CD4-positive, CD25-positive, alpha-beta regulatory T cell (primary cell): ENCODE measurements at regions not wholly inside any gene's neighbourhood (a gene's known extent, or its start where the extent isn't known, plus 50 kb on each side); places are given as distances from the start of the nearest gene placed in this dataset.

ENCODE experiments used
- ATAC-seq, 2 donors: fragments of 150-1000 bp; cut with Tn5 transposase; one replicate each; pipeline ENCODE4 v1.10.0; 2021; ENCODE audit warnings: low read depth in 2 of 2, moderate number of reproducible peaks in 2 of 2, moderate library complexity in 1 of 2
- DNase-seq, 3 donors: peaks; one replicate each; pipeline versions ENCODE4 v3.0.0 to v3.0.0-alpha.2; 2012 to 2022; ENCODE audit warnings: mixed read lengths in 1 of 3
- H3K27ac ChIP-seq: one replicate; pipeline ENCODE4 v1.7.0; 2013; ENCODE audit warnings: mild to moderate bottlenecking, low read length; ENCODE audit not compliant: insufficient read depth, poor library complexity, severe bottlenecking
- H3K27me3 ChIP-seq: one replicate; pipeline ENCODE4 v1.7.0; 2013; ENCODE audit warnings: low read length; ENCODE audit not compliant: control insufficient read depth, insufficient read depth
- H3K36me3 ChIP-seq: one replicate; pipeline ENCODE4 v1.7.0; 2013; ENCODE audit warnings: mild to moderate bottlenecking, low read length, moderate library complexity; ENCODE audit not compliant: control insufficient read depth, insufficient read depth
- H3K4me1 ChIP-seq: 2 replicates; pipeline ENCODE4 v1.7.0; 2013; ENCODE audit warnings: mild to moderate bottlenecking, low read length; ENCODE audit not compliant: insufficient read depth, control insufficient read depth, poor library complexity, severe bottlenecking
- H3K4me3 ChIP-seq: one replicate; pipeline ENCODE4 v1.7.0; 2013; ENCODE audit warnings: low read depth, mild to moderate bottlenecking, low read length, moderate library complexity
- H3K9me3 ChIP-seq, 2 experiments: 1 replicate in 1 of 2; 2 replicates in 1 of 2; pipeline ENCODE4 v1.7.0; 2013; ENCODE audit warnings: low read length in 2 of 2, mild to moderate bottlenecking in 1 of 2, moderate library complexity in 1 of 2; ENCODE audit not compliant: control insufficient read depth in 2 of 2
- H3K27ac Mint-ChIP-seq, 3 donors: one replicate each; pipeline ENCODE4 v1.8.0; 2020 to 2022; ENCODE audit warnings: mild to moderate bottlenecking in 3 of 3, mixed read lengths in 3 of 3, moderate library complexity in 2 of 3
- H3K27me3 Mint-ChIP-seq: one replicate; pipeline ENCODE4 v1.8.0; 2022; ENCODE audit warnings: mild to moderate bottlenecking, mixed read lengths
- H3K36me3 Mint-ChIP-seq: one replicate; pipeline ENCODE4 v1.8.0; 2020; ENCODE audit warnings: mixed read lengths
- H3K4me1 Mint-ChIP-seq, 4 donors: one replicate each; pipeline ENCODE4 v1.8.0; 2020 to 2022; ENCODE audit warnings: mixed read lengths in 4 of 4, mild to moderate bottlenecking in 1 of 4
- H3K4me3 Mint-ChIP-seq, 4 donors: one replicate each; pipeline ENCODE4 v1.8.0; 2020 to 2022; ENCODE audit warnings: mild to moderate bottlenecking in 4 of 4, mixed read lengths in 4 of 4, moderate library complexity in 3 of 4
- H3K9me3 Mint-ChIP-seq, 7 donors: one replicate each; pipeline ENCODE4 v1.8.0; 2020 to 2022; ENCODE audit warnings: mixed read lengths in 7 of 7, mild to moderate bottlenecking in 3 of 7, moderate library complexity in 2 of 7

DNA sequence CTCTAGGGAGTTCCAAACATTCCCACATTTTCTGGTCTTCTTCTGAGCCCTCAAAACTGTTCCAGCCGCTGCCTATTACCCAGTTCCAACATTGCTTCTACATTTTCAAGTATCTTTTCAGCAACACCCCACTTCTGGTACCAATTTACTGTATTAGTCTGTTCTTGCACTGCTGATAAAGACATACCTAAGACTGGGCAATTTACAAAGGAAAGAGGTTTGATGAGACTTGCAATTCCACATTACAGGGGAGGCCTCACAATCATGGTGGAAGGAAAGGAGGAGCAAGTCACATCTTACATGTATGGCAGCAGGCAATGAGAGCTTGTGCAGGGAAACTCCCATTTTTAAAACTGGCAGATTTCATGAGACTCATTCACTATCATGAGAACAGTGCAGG, 629.1 kb upstream of the NR2F2 start:
- Mint-ChIP-seq H3K9me3 (peaks cover 0 to 33% (median 17%) of the 10 kb centered on the region in 7 donors), H3K27me3 (no peaks in the 10 kb centered on the region), H3K27ac (no peak overlapping the region), H3K4me1 (no peaks in the 10 kb centered on the region), H3K4me3 (no peak overlapping the region), H3K36me3 (no peaks in the 10 kb centered on the region)
- no peaks in the 10 kb centered on the region for H3K36me3 ChIP-seq
- no peaks in the 10 kb centered on the region for H3K4me1 ChIP-seq
- H3K9me3 ChIP-seq = peaks cover 8 to 16% of the 10 kb centered on the region in 2 experiments
- ATAC-seq (no peak), DNase-seq (no peak)
- H3K27me3 ChIP-seq = no peaks in the 10 kb centered on the region
- no peak overlapping the region for H3K4me3 ChIP-seq
- H3K27ac ChIP-seq = no peak overlapping the region

GRCh38 chr15:95709959-95710695, 620.4 kb upstream of the NR2F2 start:
- Histone ChIP-seq H3K27ac (no peak overlapping the region), H3K27me3 (no peaks in the 10 kb centered on the region), H3K9me3 (no peaks in the 10 kb centered on the region), H3K4me3 (no peak overlapping the region), H3K36me3 (no peaks in the 10 kb centered on the region), H3K4me1 (no peaks in the 10 kb centered on the region)
- DNase-seq = no peak
- Mint-ChIP-seq H3K9me3 (peaks cover 0 to 4% (median 3%) of the 10 kb centered on the region in 7 donors), H3K27me3 (no peaks in the 10 kb centered on the region), H3K36me3 (no peaks in the 10 kb centered on the region), H3K27ac (no peak overlapping the region), H3K4me1 (peaks cover 0 to 2% (median 0%) of the 10 kb centered on the region in 4 donors), H3K4me3 (no peak overlapping the region)
- ATAC-seq = no peak

DNA sequence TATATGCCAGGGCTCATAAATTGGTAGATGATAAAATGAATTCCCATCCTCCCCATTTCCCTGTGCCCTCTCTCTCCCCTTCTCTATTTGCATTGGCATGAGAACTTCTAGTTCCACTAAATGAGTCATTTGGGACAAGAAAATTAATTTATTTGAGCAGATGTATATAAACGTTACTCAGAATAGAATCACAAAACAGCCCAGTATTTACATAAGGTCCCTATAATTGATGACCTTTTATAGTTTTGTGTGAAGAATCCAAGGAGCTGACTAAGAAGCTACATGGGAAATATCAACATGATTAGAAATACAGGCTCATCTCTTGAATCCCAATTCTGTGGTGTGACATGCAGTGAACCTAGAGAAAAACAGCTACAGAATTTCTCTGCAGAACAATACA, 617.7 kb upstream of the NR2F2 start:
- H3K27ac Mint-ChIP-seq = no peak overlapping the region
- H3K9me3 Mint-ChIP-seq = peaks cover 0 to 4% (median 0%) of the 10 kb centered on the region in 7 donors
- Histone ChIP-seq H3K9me3 (no peaks in the 10 kb centered on the region), H3K4me3 (no peak overlapping the region), H3K36me3 (no peaks in the 10 kb centered on the region), H3K27ac (no peak overlapping the region), H3K27me3 (no peaks in the 10 kb centered on the region), H3K4me1 (no peaks in the 10 kb centered on the region)
- H3K4me1 Mint-ChIP-seq = peaks cover 0 to 11% (median 5%) of the 10 kb centered on the region in 4 donors
- no peaks in the 10 kb centered on the region for H3K36me3 Mint-ChIP-seq
- H3K27me3 Mint-ChIP-seq = no peaks in the 10 kb centered on the region
- DNase-seq (no peak), ATAC-seq (no peak)
- H3K4me3 Mint-ChIP-seq = no peak overlapping the region

GRCh38 chr15:95713324-95713723, 617.2 kb upstream of the NR2F2 start:
- no peaks in the 10 kb centered on the region for H3K9me3 ChIP-seq
- no peaks in the 10 kb centered on the region for H3K27me3 ChIP-seq
- H3K4me1 Mint-ChIP-seq = peaks cover 0 to 11% (median 5%) of the 10 kb centered on the region in 4 donors
- no peaks in the 10 kb centered on the region for H3K27me3 Mint-ChIP-seq
- ATAC-seq (no peak), DNase-seq (no peak)
- H3K27ac Mint-ChIP-seq = no peak overlapping the region
- no peaks in the 10 kb centered on the region for H3K4me1 ChIP-seq
- peaks cover 0 to 4% (median 0%) of the 10 kb centered on the region in 7 donors for H3K9me3 Mint-ChIP-seq
- H3K27ac ChIP-seq = no peak overlapping the region
- no peak overlapping the region for H3K4me3 ChIP-seq
- H3K4me3 Mint-ChIP-seq = no peak overlapping the region
- no peaks in the 10 kb centered on the region for H3K36me3 ChIP-seq
- no peaks in the 10 kb centered on the region for H3K36me3 Mint-ChIP-seq

- no peak overlapping the region for H3K4me3 Mint-ChIP-seq
- no peak overlapping the region for H3K27ac Mint-ChIP-seq
- Histone ChIP-seq H3K36me3 (no peaks in the 10 kb centered on the region), H3K4me1 (no peaks in the 10 kb centered on the region), H3K9me3 (no peaks in the 10 kb centered on the region), H3K4me3 (no peak overlapping the region), H3K27ac (no peak overlapping the region), H3K27me3 (no peaks in the 10 kb centered on the region)
- DNase-seq = no peak
- H3K27me3 Mint-ChIP-seq = peaks cover 3% of the 10 kb centered on the region
- no peaks in the 10 kb centered on the region for H3K36me3 Mint-ChIP-seq
- no peak for ATAC-seq
- H3K4me1 Mint-ChIP-seq = peaks cover 0 to 11% (median 5%) of the 10 kb centered on the region in 4 donors
- H3K9me3 Mint-ChIP-seq = peaks cover 0 to 3% (median 0%) of the 10 kb centered on the region in 7 donors
These were observed 615.2 kb upstream of the NR2F2 start for GRCh38 chr15:95715116-95715903.

- peak overlapping the region in 1 of 3 donors; percentile 53 for H3K27ac Mint-ChIP-seq
- H3K9me3 Mint-ChIP-seq = peaks cover 0 to 3% (median 0%) of the 10 kb centered on the region in 7 donors
- Histone ChIP-seq H3K27me3 (no peaks in the 10 kb centered on the region), H3K36me3 (no peaks in the 10 kb centered on the region), H3K4me1 (no peaks in the 10 kb centered on the region), H3K9me3 (no peaks in the 10 kb centered on the region), H3K27ac (no peak overlapping the region), H3K4me3 (no peak overlapping the region)
- H3K4me1 Mint-ChIP-seq = peaks cover 0 to 11% (median 5%) of the 10 kb centered on the region in 4 donors
- H3K36me3 Mint-ChIP-seq = no peaks in the 10 kb centered on the region
- DNase-seq (no peak), ATAC-seq (no peak)
- peaks cover 6% of the 10 kb centered on the region for H3K27me3 Mint-ChIP-seq
- no peak overlapping the region for H3K4me3 Mint-ChIP-seq
These were observed 614.4 kb upstream of the NR2F2 start for GRCh38 chr15:95715906-95716656.

- peaks cover 6% of the 10 kb centered on the region for H3K27me3 Mint-ChIP-seq
- no peaks in the 10 kb centered on the region for H3K36me3 Mint-ChIP-seq
- no peaks in the 10 kb centered on the region for H3K27me3 ChIP-seq
- H3K9me3 ChIP-seq = no peaks in the 10 kb centered on the region
- DNase-seq (no peak), ATAC-seq (no peak)
- H3K4me1 Mint-ChIP-seq = peaks cover 0 to 11% (median 5%) of the 10 kb centered on the region in 4 donors
- no peak overlapping the region for H3K27ac Mint-ChIP-seq
- no peaks in the 10 kb centered on the region for H3K4me1 ChIP-seq
- H3K4me3 Mint-ChIP-seq = no peak overlapping the region
- H3K9me3 Mint-ChIP-seq = peaks cover 0 to 3% (median 0%) of the 10 kb centered on the region in 7 donors
- H3K4me3 ChIP-seq = no peak overlapping the region
- no peak overlapping the region for H3K27ac ChIP-seq
- H3K36me3 ChIP-seq = no peaks in the 10 kb centered on the region
These were observed 613.8 kb upstream of the NR2F2 start for GRCh38 chr15:95716708-95717107.
